ENCODE measurements at regions not wholly inside any gene's neighbourhood (a gene's known extent, or its start where the extent isn't known, plus 50 kb on each side); places are given as distances from the start of the nearest gene placed in this dataset.

DNA sequence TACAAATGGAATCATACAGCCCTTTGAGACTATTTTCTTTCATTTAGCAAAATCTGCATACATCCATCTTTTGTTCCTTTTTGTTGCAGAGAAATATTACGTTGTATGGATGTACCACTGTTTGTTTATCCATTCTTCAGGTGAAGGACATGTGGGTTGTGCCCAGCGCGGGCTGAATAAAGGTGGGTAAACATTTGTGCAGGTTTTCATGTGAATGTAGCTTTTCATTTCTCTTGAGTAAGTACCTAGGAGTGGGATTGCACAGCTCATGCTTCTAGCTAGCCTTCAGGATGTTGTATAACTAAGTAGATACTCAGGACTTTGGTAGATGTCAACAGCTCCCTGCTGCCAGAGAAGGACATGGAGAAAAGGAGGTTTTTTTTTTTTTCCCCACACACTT, 50.6 kb upstream of the SPRED2 start:
- DNase-seq: no peak

Data from suppressor macrophage treated with lipopolysaccharide for 1 hour (primary cell).